HG02623 (cell line): ENCODE measurements at regions not wholly inside any gene's neighbourhood (a gene's known extent, or its start where the extent isn't known, plus 50 kb on each side); places are given as distances from the start of the nearest gene placed in this dataset.
"Not testable (repeated sequence)": the region's sequence is repeated elsewhere in the genome, so short reads cannot be mapped to it uniquely, and the experiment has no call there.

Source experiments
- ATAC-seq: cut with Tn5 transposase; IDR thresholded peaks from one replicate; pipeline ENCODE4 v1.9.1; 2021; ENCODE audit warnings: moderate library complexity; ENCODE audit not compliant: unreplicated experiment

DNA sequence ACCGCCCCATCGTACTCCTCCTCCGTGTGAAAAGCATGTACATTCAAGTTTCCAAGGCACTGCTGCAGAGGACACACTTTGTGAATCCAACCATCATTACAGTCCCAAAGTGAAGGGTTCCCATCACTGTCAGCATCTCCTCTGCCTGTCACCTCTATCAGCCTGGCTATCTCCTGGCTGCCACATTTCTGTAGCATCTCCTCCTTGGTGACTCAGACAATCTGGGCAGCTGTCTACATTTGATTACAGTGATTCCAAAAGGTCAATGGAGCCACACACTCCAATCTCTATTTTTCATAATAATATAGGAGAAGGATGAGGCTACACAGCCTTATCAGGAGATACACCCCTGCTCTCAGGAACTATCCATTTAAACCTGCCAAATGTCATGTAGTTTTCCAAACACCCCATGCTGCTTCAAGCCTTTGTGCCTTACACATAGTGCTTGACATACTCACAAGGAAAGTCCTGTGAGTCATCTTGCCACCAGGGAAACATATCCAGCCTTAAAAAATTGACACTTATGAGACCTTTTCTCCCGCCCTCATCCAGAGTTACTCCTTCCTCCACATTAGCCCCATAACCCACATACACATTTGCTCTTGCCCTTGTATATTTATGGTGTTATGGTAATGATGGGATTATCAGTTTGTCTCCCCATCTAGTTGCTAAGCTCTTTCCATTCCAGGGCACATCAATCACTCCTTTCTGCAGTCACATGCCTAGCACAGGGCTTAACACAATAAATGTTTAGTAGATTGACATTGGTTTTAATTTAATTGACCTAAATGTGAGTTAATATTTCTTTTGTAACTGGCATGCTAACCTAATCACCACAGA, 250.1 kb upstream of the CDH5 start:
- no peak for ATAC-seq

GRCh38 chr16:66115373-66115772, 251.1 kb upstream of the CDH5 start:
- no peak for ATAC-seq

DNA sequence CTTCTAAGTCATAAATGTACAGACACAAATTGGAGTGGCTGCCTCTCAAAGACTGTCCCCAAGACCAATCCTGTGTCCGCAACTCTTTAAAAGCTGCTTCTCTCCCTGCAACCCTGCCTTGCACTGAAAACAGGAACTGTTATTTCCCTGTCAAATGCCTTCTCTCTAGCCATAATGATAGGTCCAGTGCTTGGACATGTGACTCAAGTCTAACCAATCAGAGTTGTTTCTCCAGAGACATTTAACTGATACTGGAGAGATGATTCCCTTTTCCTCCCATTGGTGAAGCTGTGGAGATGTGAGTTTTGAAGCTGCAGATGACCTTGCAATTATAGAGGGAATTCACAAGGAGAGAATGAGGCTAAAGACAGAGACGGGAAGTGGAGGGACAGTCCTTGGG, 253.3 kb upstream of the CDH5 start:
- no peak for ATAC-seq

DNA sequence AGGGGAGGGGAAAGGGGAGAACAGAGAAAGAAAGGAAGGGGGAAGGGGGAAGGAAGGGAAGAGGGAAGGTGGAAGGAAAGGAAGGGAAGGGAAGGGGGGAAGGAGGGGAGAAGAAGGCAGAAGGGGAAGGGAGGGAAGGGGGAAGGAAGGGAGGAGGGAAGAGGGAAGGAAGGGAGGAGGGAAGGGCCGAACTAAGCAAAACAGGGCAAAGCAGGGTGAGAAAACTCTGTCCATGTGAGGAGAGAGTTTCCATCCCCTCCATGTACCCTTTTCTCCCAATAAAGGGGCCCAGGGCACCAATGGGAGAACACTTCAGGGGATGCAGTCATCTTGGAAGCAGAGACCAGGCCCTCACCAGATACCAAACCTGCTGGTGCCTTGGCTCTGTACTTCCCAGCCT, 256.8 kb upstream of the CDH5 start:
- ATAC-seq = no peak

DNA sequence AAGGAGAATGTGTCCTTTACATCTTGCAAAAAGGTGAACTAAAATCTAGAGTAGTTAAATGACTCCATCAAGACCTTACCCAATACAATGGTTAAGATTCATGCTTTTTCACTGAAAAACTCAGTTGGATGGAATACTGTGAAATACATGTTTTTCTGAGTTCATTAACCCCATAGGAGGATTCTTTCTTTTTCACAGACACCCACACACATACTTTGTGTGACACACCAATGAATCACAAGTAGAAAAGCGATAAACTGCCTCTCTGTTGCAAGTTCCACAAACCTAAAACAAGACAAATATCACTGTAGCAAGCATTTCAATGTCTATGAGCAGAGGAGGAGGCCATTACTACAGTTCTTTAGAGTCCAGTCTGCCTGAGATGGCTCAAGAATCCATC, 258.8 kb upstream of the CDH5 start:
- no peak for ATAC-seq

DNA sequence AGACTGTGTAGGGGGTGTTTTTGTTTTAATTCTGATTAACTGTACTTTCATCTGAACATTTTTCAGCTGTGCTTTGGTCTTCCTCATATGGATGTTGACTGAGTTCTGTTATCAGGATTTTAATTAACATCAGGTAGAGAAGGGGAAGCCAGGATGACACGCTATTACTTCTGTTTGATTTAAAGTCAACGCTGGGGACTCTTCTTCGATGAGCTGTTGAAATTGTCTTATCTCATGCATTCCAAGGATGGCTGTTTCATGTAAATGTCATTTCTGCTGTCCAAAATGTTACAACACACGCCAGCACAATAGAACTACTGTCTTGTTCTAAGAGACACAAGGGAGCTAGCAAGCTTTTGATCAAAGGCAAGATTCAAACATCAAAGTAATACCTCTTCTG, 263.3 kb upstream of the CDH5 start:
- no peak for ATAC-seq

DNA sequence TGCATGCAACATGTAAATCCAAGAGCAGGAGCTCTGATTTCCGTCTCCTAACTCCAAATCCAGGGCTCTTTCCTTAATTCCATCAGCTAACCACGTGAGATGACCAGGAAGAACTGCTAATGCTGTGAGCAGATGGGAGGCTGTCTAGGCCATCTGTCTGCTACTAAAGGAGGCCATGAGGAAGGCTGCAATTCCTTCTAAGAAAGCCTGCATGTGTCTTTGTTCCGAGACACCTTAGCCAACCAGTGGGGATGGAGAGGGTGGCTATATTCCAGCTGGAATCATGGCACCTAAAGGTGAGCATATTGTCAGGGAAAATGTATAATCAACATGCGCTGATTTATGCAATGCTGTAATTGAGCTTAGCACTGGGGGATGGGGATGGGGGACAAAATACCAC, 267.2 kb upstream of the CDH5 start:
- ATAC-seq = no peak

DNA sequence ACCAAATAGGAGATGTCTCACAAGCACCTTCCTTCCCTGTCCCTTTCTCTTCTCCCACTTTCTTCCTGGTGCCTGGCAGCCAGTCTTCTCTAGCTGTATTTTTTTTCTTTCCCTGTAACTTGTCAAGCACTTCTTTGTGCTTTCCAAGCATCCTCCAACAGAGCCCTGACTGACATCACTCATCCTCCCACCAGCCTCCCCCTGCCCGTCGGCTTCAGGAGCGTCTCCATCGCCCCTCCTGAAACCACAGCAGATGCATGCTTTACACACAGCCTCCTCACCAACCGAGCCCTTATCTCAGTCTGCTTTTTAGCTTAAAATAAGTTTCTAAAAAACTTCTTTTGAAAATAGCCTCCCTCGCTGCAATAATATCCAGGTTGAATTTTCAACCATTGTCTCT, 268.7 kb upstream of the CDH5 start:
- no peak for ATAC-seq

GRCh38 chr16:66095676-66096075, 270.8 kb upstream of the CDH5 start:
- no peak for ATAC-seq

- ATAC-seq = no peak
These were observed 273.3 kb upstream of the CDH5 start for GRCh38 chr16:66093191-66093590.

DNA sequence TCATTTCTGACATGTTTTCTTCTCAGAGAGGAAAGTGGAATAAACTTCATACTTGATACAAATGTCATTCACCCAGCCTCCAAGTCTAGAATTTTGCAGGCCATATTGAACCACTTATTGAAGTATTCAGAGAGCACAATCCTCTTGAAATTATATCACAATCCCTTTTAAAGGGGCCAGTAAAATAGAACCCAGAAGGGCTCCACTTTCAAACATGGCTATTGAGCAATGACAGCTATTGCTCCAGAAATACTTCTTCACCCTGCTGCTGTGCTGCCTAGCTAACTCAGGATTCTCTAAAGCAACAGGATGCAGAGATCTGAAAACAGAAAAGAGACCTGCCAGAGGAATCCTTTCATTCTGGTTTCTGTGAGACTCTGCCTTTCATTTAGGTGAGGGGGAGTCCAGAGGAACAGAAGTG, 275.0 kb upstream of the CDH5 start:
- ATAC-seq = no peak

DNA sequence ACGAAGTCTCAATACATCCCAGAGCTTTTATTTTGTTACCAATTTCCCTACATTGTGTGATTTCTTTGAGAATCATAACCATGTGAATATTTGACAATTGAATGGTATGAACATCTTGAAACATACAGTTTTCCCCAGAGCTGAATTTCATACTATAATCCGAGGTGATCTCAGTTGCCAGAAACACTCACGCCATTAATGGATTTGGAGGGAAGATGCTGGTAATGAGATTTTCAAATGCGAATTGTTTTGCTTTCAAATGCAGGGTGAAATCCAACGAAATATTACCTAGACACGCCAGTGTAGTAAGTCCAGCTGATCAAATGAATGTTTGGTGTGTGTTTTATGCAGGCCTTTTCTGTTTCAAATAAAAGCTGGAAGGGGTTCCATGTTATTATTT, 277.8 kb upstream of the CDH5 start:
- ATAC-seq = no peak

DNA sequence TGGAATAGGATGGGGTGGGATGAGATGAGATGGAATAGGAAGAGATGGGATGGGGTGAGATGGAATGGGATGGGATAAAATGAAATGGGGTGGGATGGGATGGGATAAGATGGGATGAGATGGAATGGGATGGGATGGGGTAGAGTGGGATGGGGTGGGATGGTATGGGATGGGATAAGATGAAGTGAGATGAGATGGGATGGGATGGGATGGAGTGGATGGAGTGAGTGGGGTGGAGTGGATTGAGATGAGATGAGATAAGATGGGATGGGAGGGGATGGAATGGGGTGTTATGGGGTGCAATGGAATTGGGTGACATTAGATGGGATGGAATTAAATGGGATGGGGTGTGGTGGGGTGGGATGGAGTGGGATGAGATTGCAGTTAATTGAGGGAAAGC, 279.2 kb upstream of the CDH5 start:
- ATAC-seq = no peak

GRCh38 chr16:66085651-66086050, 280.8 kb upstream of the CDH5 start:
- ATAC-seq = no peak

DNA sequence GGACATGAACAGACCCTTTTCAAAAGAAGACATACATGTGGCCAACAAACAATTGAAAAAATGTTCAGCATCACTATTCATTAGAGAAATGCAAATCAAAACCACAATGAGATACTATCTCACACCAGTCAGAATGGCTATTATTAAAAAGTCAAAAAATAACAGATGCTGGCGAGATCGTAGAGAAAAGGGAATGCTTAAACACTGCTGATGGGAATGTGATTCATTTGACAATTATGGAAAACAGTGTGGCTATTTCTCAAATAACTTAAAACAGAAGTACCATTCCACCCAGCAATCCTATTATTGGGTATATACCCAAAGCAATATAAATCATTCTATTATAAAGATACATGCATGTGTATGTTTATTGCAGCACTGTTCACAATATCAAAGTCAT, 281.8 kb upstream of the CDH5 start:
- ATAC-seq = not testable (repeated sequence)

GRCh38 chr16:66084306-66084705, 282.2 kb upstream of the CDH5 start:
- ATAC-seq = no peak

DNA sequence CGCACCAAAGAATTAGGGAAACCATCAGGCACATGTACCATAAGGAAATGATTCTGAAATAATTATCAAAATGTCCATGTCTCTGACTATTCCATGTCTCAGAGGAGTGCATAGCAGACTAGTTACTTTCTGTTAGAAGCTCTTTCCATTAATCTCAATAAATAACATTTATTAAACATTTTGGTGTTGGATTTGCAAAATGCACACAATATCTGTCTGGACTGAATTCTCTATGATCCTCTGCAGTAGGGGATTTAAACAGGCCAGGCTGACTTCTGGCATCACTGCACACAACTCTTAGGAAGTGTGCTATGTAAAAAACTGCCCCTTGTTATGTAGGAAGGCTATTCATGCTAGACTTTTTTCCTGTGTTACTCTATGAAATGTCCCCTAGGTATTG, 283.3 kb upstream of the CDH5 start:
- no peak for ATAC-seq

GRCh38 chr16:66082424-66082823, 284.1 kb upstream of the CDH5 start:
- no peak for ATAC-seq

DNA sequence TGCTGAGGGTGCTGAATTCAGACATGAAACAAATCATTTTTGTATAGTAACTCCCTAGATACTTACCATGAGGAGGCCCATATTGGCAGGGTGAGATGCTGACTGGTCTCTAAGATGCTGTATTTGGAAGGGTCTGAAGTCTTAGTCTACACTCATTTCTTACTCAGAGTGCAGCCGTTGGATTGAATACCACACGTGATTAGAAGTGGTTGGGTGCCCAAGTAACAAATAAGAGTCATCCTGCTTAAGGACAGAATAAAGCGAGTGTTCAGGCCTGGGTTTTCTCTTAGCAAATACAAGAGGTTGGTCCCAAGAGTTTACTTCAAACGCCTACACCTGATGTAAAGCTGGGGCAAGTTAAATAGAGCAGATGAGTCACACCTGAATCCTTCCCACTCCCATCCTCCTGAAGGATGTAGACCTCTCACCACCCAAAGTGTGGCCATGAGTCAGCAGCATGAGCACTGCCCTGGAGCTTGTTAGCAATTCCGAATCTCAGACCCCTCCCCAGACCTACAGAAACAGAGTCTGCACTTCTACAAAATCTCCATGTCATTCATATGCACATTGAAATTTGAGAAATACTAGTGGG, 284.6 kb upstream of the CDH5 start:
- ATAC-seq = no peak

DNA sequence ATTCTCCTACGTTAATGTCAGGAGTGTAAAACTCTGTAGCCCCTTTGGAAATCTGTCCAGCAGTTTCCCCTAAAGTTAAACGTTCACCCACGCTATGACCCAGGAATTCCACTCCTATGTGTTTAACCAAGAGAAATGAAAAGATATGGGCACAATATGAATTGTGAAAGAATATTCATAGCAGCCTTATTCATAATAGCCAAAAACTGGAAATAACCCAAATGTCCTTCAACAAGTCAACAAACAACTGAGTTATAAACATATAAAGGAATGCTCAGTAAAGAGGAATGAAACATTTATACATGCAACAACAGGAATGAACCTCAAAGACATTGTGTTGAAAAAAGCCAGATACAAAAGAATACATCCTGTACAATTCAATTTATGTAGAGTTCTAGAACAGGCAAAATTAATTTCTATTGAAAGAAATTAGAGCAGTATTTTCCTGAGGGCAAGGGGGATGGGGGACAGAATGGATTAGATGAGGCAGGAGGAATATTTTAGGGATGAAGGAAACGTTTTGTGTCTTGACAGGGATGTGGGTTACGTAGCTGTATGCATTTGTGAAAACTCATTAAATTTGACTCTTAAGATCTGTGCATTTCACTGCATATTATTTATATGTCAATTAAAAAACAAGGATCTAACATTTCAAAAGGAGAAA, 286.7 kb upstream of the CDH5 start:
- ATAC-seq = no peak

- ATAC-seq = no peak
These were observed 296.2 kb upstream of the CDH5 start for GRCh38 chr16:66070140-66070917.
